Esophagus squamous epithelium (tissue), 4 donors: ENCODE measurements at regions not wholly inside any gene's neighbourhood (a gene's known extent, or its start where the extent isn't known, plus 50 kb on each side); places are given as distances from the start of the nearest gene placed in this dataset.

ENCODE experiments used
- POLR2A ChIP-seq, 4 donors: fragments of 450-650 bp; IDR thresholded peaks; one replicate each; pipeline ENCODE4 v1.6.1; 2017; ENCODE audit warnings: antibody characterized with exemption in 4 of 4, mild to moderate bottlenecking in 4 of 4, moderate library complexity in 3 of 4
- TF ChIP-seq, protein P1 (sequence below), 6 experiments: fragments of 450-650 bp in 4 of 6; fragments of 200-600 bp in 2 of 6; sonication (generic) in 2 of 6; IDR thresholded peaks; one replicate each; pipeline ENCODE4 v1.5.1; 2016 to 2019; ENCODE audit warnings: antibody characterized with exemption in 6 of 6, mild to moderate bottlenecking in 4 of 6, moderate library complexity in 4 of 6

DNA sequence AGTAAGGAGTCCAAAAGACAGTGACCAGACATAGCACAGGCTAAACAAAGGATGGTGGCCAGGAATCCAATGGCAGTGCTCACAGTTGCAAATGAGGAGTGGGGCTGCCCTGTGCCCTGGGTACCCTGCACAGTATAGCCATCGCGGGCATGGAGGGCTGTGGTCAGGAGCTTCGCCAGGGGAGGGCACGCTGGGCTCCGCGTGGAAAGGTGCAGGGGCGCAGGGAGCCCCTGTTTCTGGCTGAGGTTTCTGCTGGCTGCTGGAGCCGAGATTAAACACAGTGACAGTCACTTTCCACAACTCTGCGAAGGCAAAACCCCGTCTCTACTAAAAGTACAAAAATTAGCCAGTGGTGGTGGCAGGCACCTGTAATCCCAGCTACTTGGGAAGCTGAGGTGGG is 194.7 kb downstream of the GALR1 start:
- TF ChIP-seq, protein P1, sequence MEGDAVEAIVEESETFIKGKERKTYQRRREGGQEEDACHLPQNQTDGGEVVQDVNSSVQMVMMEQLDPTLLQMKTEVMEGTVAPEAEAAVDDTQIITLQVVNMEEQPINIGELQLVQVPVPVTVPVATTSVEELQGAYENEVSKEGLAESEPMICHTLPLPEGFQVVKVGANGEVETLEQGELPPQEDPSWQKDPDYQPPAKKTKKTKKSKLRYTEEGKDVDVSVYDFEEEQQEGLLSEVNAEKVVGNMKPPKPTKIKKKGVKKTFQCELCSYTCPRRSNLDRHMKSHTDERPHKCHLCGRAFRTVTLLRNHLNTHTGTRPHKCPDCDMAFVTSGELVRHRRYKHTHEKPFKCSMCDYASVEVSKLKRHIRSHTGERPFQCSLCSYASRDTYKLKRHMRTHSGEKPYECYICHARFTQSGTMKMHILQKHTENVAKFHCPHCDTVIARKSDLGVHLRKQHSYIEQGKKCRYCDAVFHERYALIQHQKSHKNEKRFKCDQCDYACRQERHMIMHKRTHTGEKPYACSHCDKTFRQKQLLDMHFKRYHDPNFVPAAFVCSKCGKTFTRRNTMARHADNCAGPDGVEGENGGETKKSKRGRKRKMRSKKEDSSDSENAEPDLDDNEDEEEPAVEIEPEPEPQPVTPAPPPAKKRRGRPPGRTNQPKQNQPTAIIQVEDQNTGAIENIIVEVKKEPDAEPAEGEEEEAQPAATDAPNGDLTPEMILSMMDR (IDR thresholded peaks at IDR 0.05) = no peak
- no peak for TF ChIP-seq POLR2A (IDR thresholded peaks at IDR 0.05)
